ENCODE measurements at regions not wholly inside any gene's neighbourhood (a gene's known extent, or its start where the extent isn't known, plus 50 kb on each side); places are given as distances from the start of the nearest gene placed in this dataset.
"Not testable (repeated sequence)": the region's sequence is repeated elsewhere in the genome, so short reads cannot be mapped to it uniquely, and the experiment has no call there.

- no peak for DNase-seq
Measured at GRCh38 chr2:121065239-121065638, 219.8 kb downstream of the TFCP2L1 start.

DNA sequence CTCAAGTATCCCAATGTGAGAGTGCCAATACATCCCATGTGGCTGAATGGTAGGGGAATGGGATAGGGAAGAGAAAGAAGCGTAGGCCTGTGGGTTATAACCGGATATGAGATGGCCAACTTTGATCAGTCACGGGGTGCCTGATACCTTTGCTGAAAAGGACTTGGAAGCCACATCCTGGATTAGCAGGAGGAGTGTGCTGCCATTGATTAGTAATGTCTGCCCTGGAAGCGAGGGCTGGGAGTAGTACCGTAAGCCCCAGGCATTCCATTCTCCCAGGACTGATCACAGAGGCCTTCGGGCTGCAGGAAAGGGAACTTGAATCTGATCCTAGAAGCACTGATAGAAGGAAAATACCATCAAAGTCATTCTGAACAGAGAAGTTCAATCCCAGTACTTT is 218.5 kb downstream of the TFCP2L1 start:
- DNase-seq: no peak

DNA sequence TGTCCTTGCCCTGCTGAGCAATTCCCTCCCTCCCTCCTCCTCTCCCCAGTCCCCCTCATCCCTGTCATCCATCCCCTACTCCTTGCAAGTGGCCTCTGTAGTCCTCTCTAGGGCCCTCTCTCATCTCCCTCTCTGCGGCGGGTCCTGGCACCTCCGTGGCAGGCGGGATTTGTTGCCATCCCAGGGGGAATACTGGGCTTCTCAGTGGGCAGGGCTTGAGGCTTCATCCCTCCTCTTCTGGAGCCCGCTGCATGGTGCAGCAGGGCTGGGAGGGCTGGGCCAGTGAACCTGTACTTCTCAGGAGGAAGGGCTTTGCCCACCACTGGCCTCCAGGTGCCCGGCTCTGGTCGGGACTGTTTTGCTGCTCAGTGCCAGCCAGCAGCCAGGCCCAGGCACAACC is 216.2 kb downstream of the TFCP2L1 start:
- no peak for DNase-seq

- DNase-seq: no peak
Measured at GRCh38 chr2:121069434-121069969, 215.5 kb downstream of the TFCP2L1 start.

- not testable (repeated sequence) for DNase-seq
Measured at GRCh38 chr2:121070061-121070460, 214.9 kb downstream of the TFCP2L1 start.

- peak in 39 of 56 donors; percentile 7 to 81 (median 33) for DNase-seq
Measured at GRCh38 chr2:121071034-121071504, 213.9 kb downstream of the TFCP2L1 start.

GRCh38 chr2:121072784-121073183 is 212.2 kb downstream of the TFCP2L1 start:
- DNase-seq: no peak

DNA sequence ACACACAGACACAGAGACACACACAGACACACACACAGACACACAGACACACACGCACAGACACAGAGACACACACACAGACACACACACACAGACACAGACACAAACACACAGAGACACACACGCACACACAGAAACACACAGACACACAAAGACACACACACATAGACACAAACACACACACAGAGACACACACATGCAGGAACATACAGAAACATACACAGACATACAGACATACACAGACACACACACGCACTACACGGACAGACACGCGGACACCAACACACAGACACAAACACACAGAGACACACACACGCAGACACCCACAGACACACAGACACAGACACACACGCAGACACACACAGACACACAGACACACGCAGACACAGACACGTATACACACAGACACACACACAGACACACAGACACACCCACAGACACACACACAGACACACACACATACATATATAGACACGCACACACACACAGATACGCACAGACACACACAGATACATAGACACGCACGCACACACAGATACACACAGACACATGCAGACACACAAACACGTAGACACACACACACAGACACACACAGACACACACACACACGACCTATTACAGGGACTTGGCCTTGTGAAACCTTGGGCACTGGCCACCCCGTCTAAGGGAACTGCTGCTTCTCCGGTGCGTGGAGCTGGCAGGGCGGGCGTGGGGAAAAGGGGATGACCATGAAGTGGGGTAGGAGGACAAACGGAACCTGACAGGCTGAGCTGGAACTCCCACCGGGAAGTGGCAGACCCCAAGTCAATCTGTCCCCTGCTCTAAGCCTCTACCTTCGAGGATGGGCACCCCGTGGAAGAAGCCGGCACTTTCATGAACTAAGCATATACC is 211.4 kb downstream of the TFCP2L1 start:
- no peak for DNase-seq

DNA sequence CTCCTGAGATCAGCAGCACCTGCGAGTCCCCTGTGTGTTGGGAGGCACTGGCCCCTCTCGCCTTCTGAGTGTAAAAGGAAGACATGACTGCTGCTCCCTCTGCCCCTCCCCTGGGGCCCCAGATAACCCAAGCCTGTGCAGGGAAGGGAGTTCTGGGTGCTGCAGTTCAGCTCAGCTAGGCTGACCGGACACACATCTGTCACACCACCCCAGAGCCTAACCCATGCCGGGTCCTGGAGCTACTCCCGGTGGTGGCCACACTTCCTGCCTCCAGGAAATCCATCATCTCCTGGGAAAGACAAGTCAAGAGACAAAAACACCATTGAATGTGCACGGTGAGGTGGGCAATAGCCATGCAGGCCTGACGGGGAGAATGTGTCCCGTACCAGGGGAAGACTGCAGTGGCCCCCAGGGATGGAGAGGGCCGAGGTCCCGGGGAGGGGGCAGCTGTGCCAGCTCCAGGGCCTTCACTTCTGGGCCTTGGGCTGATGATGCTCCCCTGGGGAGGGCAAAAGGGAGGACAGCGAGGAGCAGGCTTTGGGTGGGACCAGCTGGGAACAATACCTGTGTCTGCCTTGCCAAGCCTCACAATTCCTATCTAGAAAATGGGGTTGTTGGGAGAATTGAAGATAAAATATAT is 210.6 kb downstream of the TFCP2L1 start:
- no peak for DNase-seq

DNA sequence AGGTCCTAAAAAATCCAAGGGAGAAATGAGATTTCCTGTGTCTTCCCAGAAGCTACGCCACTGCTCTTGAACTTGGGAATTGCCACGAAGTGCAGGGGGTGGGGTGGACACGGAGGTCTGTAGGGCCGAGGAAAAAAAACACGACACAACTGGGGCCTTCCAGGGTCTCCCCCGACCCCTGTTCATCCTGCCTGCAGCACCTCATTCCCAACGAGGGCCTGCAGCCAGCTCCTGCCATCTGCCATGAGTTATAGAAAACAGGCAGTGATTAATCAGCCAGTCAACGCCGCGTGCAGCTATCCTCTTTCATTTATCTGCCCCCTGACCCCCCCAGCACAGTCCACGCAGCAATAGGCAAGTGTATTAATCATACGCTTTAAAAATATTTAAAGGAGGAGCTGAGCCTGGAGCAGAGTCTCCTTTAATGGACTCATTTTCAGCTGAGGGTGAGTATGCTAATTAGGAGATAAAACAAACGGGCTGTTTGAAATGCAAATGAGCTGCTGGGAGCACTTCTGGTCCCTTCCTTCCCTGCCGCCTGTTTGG is 209.9 kb downstream of the TFCP2L1 start:
- peak in 14 of 56 donors; percentile 9 to 77 (median 30) for DNase-seq

GRCh38 chr2:121075641-121076497 is 209.1 kb downstream of the TFCP2L1 start:
- DNase-seq: peak in 37 of 56 donors; percentile 12 to 77 (median 38)

GRCh38 chr2:121076498-121076820 is 208.5 kb downstream of the TFCP2L1 start:
- no peak for DNase-seq

DNA sequence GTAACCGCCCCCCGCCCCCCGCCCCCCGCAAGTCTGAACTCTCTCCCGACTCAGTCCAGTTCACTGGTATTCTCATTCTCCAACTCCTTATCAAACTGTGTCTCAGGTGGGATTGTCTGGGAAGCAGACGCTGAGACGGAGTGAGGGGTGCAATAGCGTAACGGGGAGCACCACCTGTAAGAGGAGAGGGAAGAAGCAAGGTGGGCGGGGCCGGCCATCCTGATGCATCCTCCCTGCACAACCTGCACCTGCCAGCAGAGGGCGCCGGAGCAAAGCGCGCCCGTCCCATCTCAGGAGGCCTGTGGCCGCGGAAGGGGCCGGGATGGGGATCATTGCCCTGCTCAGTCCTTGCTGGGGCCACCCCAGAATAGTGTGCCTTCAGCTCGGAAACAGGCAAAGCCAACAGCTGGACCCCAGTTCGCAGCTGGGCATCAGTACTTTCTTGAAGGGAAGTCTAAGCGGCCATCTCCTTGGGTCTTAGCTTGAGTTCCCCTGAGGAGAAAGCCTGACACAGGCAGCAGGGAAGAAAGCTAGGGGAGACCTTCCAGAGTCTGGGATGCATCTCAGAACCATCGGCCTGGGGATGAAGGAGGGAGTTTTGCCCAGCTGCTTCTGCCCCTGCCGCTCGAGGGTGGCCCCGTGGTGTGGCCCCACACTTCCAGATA is 208.0 kb downstream of the TFCP2L1 start:
- DNase-seq: peak in 5 of 56 donors; percentile 5 to 51 (median 19)

DNA sequence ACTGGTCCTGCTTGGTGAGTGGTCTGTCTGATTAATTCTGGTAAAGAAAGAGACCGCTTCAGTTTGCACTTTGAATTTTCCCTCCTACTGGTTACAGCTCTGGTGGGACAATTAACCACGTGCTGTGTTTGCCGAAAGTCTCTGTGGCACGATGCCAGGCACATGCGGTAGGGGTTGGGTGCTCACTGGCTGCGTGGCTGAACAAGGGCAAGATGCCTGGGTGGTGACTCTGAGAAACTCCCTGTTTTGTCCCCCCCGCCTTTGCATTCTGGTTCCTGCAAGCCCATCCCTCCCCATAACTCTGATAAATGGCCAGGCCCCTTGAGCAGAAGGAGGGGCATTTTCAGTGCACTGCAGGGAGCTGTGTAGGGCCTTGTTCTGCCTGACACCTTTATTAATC is 206.1 kb downstream of the TFCP2L1 start:
- DNase-seq: no peak

GRCh38 chr2:121080013-121080772 is 204.8 kb downstream of the TFCP2L1 start:
- peak in 42 of 56 donors; percentile 4 to 78 (median 34) for DNase-seq

GRCh38 chr2:121081701-121082100 is 203.3 kb downstream of the TFCP2L1 start:
- no peak for DNase-seq

DNA sequence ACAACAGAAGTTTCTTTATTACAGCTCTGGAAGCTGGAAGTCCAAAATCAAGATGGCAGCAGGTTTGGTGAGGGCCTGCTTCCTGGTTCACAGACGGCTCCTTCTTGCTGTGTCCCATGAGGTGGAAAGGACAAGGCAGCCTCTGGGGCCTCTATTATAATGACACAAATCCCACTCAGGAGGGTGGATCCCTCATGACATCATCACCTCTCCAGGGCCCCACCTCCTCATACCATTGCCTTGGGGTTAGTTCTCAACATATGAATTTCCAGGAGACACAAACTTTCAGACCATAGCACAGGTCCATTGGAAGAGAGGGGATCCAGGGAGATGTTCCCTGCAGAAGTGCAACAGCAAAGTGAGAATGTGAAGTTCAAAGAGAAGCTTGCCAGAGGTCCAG is 202.8 kb downstream of the TFCP2L1 start:
- DNase-seq: no peak

- no peak for DNase-seq
Measured at GRCh38 chr2:121084130-121084680, 200.8 kb downstream of the TFCP2L1 start.

- DNase-seq: peak in 4 of 56 donors; percentile 3 to 41 (median 16)
Measured at GRCh38 chr2:121085801-121086200, 199.2 kb downstream of the TFCP2L1 start.
